Mesodermal cell (in vitro differentiated cells): ENCODE measurements at regions not wholly inside any gene's neighbourhood (a gene's known extent, or its start where the extent isn't known, plus 50 kb on each side); places are given as distances from the start of the nearest gene placed in this dataset.

Experiments
- H3K27ac ChIP-seq: 2 replicates; pipeline ENCODE4 v1.7.0; 2013; ENCODE audit warnings: mild to moderate bottlenecking, low read depth, low read length, moderate library complexity; ENCODE audit not compliant: severe bottlenecking
- H3K36me3 ChIP-seq: 2 replicates; pipeline ENCODE4 v1.7.1; 2013; ENCODE audit warnings: mild to moderate bottlenecking, low read length, moderate library complexity; ENCODE audit not compliant: control insufficient read depth, insufficient read depth
- H3K4me1 ChIP-seq: one replicate; pipeline ENCODE4 v1.7.1; 2013; ENCODE audit warnings: mild to moderate bottlenecking, low read length; ENCODE audit not compliant: insufficient read depth, control insufficient read depth, poor library complexity, severe bottlenecking
- H3K4me3 ChIP-seq: 2 replicates; pipeline ENCODE4 v1.7.0; 2013; ENCODE audit warnings: low read length, control low read depth, mild to moderate bottlenecking; ENCODE audit not compliant: insufficient read depth, poor library complexity, severe bottlenecking; ENCODE audit errors: extremely low read depth
- H3K9me3 ChIP-seq: 2 replicates; pipeline ENCODE4 v1.7.1; 2013; ENCODE audit warnings: mild to moderate bottlenecking, low read length, moderate library complexity; ENCODE audit not compliant: control insufficient read depth
- WGBS, 2 experiments: methylation state at CpG; one replicate each; pipeline ENCODE4 v1.1.5; 2013; ENCODE audit warnings: missing lambda C conversion rate in 2 of 2; ENCODE audit not compliant: insufficient coverage in 2 of 2; 5-methylcytosine and 5-hydroxymethylcytosine counted together

DNA sequence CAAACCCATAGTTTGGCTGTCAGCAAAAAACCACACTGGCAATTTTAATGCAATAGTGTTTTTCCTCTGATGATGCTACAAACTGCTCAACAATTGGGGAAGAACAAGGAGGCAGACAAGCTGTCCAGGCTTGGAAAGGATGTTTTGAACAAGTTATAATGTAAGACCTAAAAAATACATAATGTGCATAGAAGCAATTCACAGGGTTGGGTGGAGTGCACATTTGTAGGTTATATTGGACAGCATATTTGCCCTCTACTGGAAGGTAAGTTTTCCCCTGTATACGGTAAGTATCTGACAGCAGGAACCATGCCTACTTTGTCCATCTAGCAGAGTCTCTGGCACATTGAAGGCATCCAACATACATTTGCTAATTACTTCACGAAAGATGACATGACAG lies 114.3 kb upstream of the PUM3 start:
- Histone ChIP-seq H3K4me3 (no peak overlapping the region), H3K27ac (no peak overlapping the region), H3K36me3 (no peaks in the 10 kb centered on the region), H3K4me1 (no peaks in the 10 kb centered on the region), H3K9me3 (no peaks in the 10 kb centered on the region)
- WGBS, 2 experiments, result 54% methylated on average over 2 of the region's 2 CpGs; no CpG with 5 or more reads in 1 of the 2 experiments

DNA sequence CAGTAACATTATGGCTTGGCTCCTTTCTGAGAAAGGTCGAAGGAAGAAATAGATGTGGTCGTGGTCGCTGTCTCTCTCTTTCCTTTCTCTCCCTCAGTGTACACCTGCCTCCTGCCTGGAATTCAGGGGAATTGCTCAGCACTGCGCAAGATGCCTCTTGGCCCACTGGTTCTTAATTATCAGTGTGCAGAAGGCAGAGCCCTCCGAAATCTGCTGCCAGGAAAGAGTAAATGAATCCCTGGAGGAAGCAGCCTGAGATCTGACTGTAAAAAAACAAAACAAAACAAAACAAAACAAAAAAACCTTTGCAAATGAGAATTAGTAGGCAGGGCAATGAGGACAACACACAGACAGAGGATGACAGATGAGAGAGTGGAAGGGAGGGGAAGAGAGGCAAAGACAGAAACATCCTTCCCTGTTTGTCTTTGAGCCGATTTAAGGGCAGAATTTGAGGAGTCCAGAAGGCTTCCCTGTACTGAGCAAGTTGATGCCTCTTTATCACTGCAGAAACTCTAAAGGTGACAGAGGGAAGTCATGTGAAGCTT lies 113.8 kb upstream of the PUM3 start:
- H3K9me3 ChIP-seq, result no peaks in the 10 kb centered on the region
- H3K4me3 ChIP-seq, result no peak overlapping the region
- no peak overlapping the region for H3K27ac ChIP-seq
- H3K4me1 ChIP-seq, result no peaks in the 10 kb centered on the region
- no peaks in the 10 kb centered on the region for H3K36me3 ChIP-seq
- 89 to 90% methylated on average over 3 to 5 of the region's 6 CpGs for WGBS, 2 experiments

- WGBS, 2 experiments, result 40% methylated on average over 1 of the region's 2 CpGs; no CpG with 5 or more reads in 1 of the 2 experiments
- no peak overlapping the region for H3K27ac ChIP-seq
- H3K4me1 ChIP-seq, result no peaks in the 10 kb centered on the region
- no peak overlapping the region for H3K4me3 ChIP-seq
- H3K36me3 ChIP-seq, result no peaks in the 10 kb centered on the region
- no peaks in the 10 kb centered on the region for H3K9me3 ChIP-seq
Observed at GRCh38 chr9:2955575-2955974, 111.7 kb upstream of the PUM3 start.

GRCh38 chr9:2939368-2939767 lies 95.5 kb upstream of the PUM3 start:
- WGBS, 2 experiments, result 91 to 100% methylated on average over 1 of the region's 1 CpG
- no peak overlapping the region for H3K4me3 ChIP-seq

GRCh38 chr9:2936221-2936620 lies 92.3 kb upstream of the PUM3 start:
- Histone ChIP-seq H3K4me1 (no peaks in the 10 kb centered on the region), H3K4me3 (no peak overlapping the region), H3K9me3 (no peaks in the 10 kb centered on the region), H3K36me3 (no peaks in the 10 kb centered on the region), H3K27ac (no peak overlapping the region)
- WGBS, 2 experiments, result no CpG with 5 or more reads among the region's 1 CpG

More at GRCh38 chr9:2939368-2939767, 95.5 kb upstream of the PUM3 start:
- Histone ChIP-seq H3K27ac (no peak overlapping the region), H3K36me3 (no peaks in the 10 kb centered on the region), H3K9me3 (no peaks in the 10 kb centered on the region), H3K4me1 (no peaks in the 10 kb centered on the region)

DNA sequence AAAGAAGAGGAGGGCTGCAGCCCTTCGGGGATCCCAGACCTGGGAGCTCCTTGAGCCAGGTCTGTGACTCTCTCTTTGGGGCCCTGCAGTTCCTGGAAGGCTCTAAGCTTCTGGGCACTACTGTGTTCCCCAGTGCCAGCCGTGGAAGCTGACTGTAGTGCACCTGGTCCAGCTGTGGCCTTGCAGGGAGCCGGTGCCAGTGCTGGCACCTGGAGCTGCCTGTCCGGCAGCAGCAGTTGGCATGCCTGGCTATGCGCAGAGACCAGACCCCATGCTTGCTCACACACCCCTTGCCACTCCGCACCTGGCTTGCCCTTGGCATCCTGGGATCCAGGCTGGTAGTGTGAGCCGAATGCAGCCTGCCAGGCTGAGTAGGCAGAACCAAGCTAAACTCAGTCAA lies 91.0 kb upstream of the PUM3 start:
- Histone ChIP-seq H3K4me3 (no peak overlapping the region), H3K27ac (no peak overlapping the region), H3K36me3 (no peaks in the 10 kb centered on the region), H3K9me3 (no peaks in the 10 kb centered on the region), H3K4me1 (no peaks in the 10 kb centered on the region)
- 81 to 89% methylated on average over 6 to 7 of the region's 7 CpGs for WGBS, 2 experiments

DNA sequence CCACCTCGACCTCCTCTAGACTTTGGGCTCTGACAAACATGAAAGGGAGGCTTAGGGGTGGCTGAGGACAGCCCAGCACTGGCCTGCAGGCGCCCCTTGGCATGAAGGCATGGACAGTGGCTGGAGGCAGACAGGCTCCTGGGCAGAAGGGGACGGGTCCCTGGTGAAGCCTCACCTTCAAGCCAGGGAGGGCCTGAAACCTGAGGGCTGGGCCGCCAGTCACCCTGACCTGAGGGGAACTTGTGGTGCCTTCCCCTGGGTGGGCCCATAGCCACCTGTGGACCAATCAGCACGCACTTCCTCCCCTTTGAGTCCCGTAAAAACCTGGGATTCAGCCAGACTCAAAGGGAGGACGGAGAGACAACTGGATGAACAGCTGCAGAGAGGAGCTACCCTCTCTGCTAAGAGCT lies 90.4 kb upstream of the PUM3 start:
- Histone ChIP-seq H3K4me3 (no peak overlapping the region), H3K36me3 (no peaks in the 10 kb centered on the region), H3K9me3 (no peaks in the 10 kb centered on the region), H3K4me1 (no peaks in the 10 kb centered on the region), H3K27ac (no peak overlapping the region)
- 84 to 91% methylated on average over 6 to 7 of the region's 7 CpGs for WGBS, 2 experiments

- no peaks in the 10 kb centered on the region for H3K9me3 ChIP-seq
- H3K27ac ChIP-seq, result no peak overlapping the region
- no peaks in the 10 kb centered on the region for H3K36me3 ChIP-seq
- no peaks in the 10 kb centered on the region for H3K4me1 ChIP-seq
- no peak overlapping the region for H3K4me3 ChIP-seq
- WGBS, 2 experiments, result 93 to 95% methylated on average over 43 to 47 of the region's 47 CpGs
Observed at GRCh38 chr9:2933165-2934095, 89.5 kb upstream of the PUM3 start.

DNA sequence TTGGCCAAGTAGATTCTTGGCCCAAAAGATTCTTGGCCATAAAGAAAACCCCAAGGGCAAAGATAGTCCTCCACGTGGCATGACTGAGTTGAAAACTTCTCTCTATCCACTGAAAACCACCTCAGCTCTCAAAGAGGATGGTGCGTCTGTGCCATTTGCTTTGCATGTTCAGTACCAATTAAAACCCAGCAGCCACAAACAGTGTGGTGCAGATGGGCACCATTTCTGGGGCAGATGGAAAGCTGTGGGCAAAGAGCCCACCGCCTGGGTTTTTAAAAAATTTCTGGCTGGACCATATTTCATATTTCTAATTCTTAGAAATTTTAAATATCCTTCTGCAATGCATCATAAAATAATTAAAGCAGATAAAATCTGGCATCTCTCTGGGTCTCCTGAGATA lies 84.5 kb upstream of the PUM3 start:
- Histone ChIP-seq H3K36me3 (no peaks in the 10 kb centered on the region), H3K9me3 (no peaks in the 10 kb centered on the region), H3K4me3 (no peak overlapping the region), H3K4me1 (no peaks in the 10 kb centered on the region), H3K27ac (no peak overlapping the region)
- 45 to 71% methylated on average over 1 to 2 of the region's 3 CpGs for WGBS, 2 experiments

- H3K4me3 ChIP-seq, result no peak overlapping the region
- no peaks in the 10 kb centered on the region for H3K4me1 ChIP-seq
- no peaks in the 10 kb centered on the region for H3K36me3 ChIP-seq
- H3K27ac ChIP-seq, result no peak overlapping the region
- 80 to 83% methylated on average over 4 of the region's 5 CpGs for WGBS, 2 experiments
- H3K9me3 ChIP-seq, result no peaks in the 10 kb centered on the region
Observed at GRCh38 chr9:2925016-2925415, 81.1 kb upstream of the PUM3 start.

- Histone ChIP-seq H3K9me3 (no peaks in the 10 kb centered on the region), H3K27ac (no peak overlapping the region), H3K4me1 (no peaks in the 10 kb centered on the region), H3K36me3 (no peaks in the 10 kb centered on the region), H3K4me3 (no peak overlapping the region)
- WGBS, 2 experiments, result 72 to 85% methylated on average over 2 of the region's 3 CpGs
Observed at GRCh38 chr9:2924380-2924768, 80.5 kb upstream of the PUM3 start.
